ENCODE measurements at regions not wholly inside any gene's neighbourhood (a gene's known extent, or its start where the extent isn't known, plus 50 kb on each side); places are given as distances from the start of the nearest gene placed in this dataset.
"Not testable (repeated sequence)": the region's sequence is repeated elsewhere in the genome, so short reads cannot be mapped to it uniquely, and the experiment has no call there.

DNA sequence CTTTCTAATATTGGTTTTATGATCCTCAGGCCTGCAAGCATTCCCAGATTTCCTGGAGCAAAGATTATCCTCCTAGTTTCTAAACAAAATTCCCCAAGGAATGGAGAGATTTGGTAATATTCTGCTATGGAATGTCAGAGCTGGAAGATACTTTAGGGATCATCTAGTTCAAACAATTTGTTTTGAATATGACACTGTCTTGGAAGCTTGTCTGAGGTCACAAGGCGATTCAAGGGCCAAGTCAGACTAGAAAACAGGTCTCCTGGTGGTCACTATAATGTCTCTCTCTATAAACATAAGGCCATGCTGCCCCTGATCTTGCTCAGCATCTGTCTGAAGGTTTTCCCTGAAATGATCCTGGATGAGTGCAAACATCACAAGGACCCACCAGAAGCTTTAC lies 143.4 kb upstream of the BCL6 start:
- no peak overlapping the region for H3K27ac ChIP-seq
- DNase-seq (ENCODE audit: low spot score) (no peak), ATAC-seq (ENCODE audit: insufficient number of reproducible peaks, low FRiP score, low read depth) (no peak)
- H3K36me3 ChIP-seq = no peaks in the 10 kb centered on the region
- no peaks in the 10 kb centered on the region for H3K4me1 ChIP-seq (ENCODE audit: control insufficient read depth in 1 of 2, low read depth in 2 of 2)
- H3K4me3 ChIP-seq = no peak overlapping the region
- H3K9me3 ChIP-seq = no peaks in the 10 kb centered on the region
- TF ChIP-seq, protein P1, sequence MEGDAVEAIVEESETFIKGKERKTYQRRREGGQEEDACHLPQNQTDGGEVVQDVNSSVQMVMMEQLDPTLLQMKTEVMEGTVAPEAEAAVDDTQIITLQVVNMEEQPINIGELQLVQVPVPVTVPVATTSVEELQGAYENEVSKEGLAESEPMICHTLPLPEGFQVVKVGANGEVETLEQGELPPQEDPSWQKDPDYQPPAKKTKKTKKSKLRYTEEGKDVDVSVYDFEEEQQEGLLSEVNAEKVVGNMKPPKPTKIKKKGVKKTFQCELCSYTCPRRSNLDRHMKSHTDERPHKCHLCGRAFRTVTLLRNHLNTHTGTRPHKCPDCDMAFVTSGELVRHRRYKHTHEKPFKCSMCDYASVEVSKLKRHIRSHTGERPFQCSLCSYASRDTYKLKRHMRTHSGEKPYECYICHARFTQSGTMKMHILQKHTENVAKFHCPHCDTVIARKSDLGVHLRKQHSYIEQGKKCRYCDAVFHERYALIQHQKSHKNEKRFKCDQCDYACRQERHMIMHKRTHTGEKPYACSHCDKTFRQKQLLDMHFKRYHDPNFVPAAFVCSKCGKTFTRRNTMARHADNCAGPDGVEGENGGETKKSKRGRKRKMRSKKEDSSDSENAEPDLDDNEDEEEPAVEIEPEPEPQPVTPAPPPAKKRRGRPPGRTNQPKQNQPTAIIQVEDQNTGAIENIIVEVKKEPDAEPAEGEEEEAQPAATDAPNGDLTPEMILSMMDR (IDR thresholded peaks at IDR 0.05) = no peak
- H3K27me3 ChIP-seq (replicated peaks; ENCODE audit: insufficient read depth) = no peaks in the 10 kb centered on the region

DNA sequence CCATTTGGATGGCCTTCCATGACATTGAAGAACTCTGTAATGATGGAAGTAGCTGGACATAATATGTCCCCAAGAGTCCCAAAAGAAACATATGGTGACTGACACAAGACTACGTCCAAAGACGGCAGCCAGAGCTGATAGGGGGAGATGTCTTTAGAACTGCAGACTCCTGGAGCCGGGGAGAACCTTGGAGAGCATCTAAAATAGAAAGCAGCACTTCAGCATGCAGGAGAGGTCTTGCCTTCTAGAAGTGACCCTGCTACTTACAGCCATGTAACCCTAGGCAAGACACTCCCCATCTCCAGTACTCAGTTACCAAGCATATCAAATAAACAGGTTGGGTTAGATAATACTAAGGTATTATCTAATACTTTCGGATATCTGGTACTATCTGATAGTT lies 143.8 kb upstream of the BCL6 start:
- no peak overlapping the region for H3K27ac ChIP-seq
- DNase-seq (ENCODE audit: low spot score) (no peak), ATAC-seq (ENCODE audit: insufficient number of reproducible peaks, low FRiP score, low read depth) (no peak)
- no peaks in the 10 kb centered on the region for H3K9me3 ChIP-seq
- no peaks in the 10 kb centered on the region for H3K27me3 ChIP-seq (replicated peaks; ENCODE audit: insufficient read depth)
- H3K4me1 ChIP-seq (ENCODE audit: control insufficient read depth in 1 of 2, low read depth in 2 of 2) = no peaks in the 10 kb centered on the region
- no peaks in the 10 kb centered on the region for H3K36me3 ChIP-seq
- TF ChIP-seq, protein P1 (IDR thresholded peaks at IDR 0.05) = no peak
- H3K4me3 ChIP-seq = no peak overlapping the region

- Histone ChIP-seq H3K36me3 (no peaks in the 10 kb centered on the region), H3K9me3 (no peaks in the 10 kb centered on the region), H3K4me3 (no peak overlapping the region), H3K27ac (no peak overlapping the region), H3K27me3 (replicated peaks; ENCODE audit: insufficient read depth) (no peaks in the 10 kb centered on the region), H3K4me1 (ENCODE audit: control insufficient read depth in 1 of 2, low read depth in 2 of 2) (no peaks in the 10 kb centered on the region)
- TF ChIP-seq, protein P1 (IDR thresholded peaks at IDR 0.05) = no peak
- DNase-seq (ENCODE audit: low spot score) (no peak), ATAC-seq (ENCODE audit: insufficient number of reproducible peaks, low FRiP score, low read depth) (no peak)
Observed at GRCh38 chr3:187889601-187890404, 144.5 kb upstream of the BCL6 start.

DNA sequence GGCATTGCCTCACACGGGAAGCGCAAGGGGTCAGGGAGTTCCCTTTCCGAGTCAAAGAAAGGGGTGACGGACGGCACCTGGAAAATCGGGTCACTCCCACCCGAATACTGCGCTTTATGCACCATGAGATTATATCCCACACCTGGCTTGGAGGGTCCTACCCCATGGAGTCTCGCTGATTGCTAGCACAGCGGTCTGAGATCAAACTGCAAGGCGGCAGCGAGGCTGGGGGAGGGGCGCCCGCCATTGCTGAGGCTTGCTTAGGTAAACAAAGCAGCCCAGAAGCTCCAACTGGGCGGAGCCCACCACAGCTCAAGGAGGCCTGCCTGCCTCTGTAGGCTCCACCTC lies 145.1 kb upstream of the BCL6 start:
- not testable (repeated sequence) for H3K9me3 ChIP-seq; H3K4me3 ChIP-seq; H3K27ac ChIP-seq; H3K36me3 ChIP-seq; H3K4me1 ChIP-seq (ENCODE audit: control insufficient read depth in 1 of 2, low read depth in 2 of 2); H3K27me3 ChIP-seq (replicated peaks; ENCODE audit: insufficient read depth); DNase-seq (ENCODE audit: low spot score); ATAC-seq (ENCODE audit: insufficient number of reproducible peaks, low FRiP score, low read depth)

DNA sequence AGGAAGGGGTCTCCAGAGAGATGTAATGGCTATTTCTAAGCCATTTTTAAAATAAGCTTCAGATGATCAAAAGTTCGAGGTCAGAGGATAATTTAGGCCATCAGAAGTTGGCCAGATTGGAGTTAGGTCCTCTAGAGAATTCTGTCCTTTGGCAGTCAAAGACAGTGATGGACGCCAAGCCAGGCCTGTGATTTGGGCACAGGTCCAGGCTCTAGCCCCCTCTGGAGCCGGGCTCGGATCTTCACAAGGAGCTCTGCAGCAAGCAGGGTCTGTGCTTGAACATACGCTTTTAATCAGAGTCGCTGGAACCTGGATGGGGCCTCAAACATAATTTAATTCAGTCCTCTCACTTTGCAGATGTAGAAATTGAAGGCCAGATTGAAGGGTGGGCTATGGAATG lies 151.4 kb upstream of the BCL6 start:
- TF ChIP-seq, protein P1 (IDR thresholded peaks at IDR 0.05) = no peak
- DNase-seq (ENCODE audit: low spot score) (no peak), ATAC-seq (ENCODE audit: insufficient number of reproducible peaks, low FRiP score, low read depth) (no peak)
- H3K4me1 ChIP-seq (ENCODE audit: control insufficient read depth in 1 of 2, low read depth in 2 of 2) = no peaks in the 10 kb centered on the region
- H3K9me3 ChIP-seq = no peaks in the 10 kb centered on the region
- H3K27ac ChIP-seq = no peak overlapping the region
- H3K36me3 ChIP-seq = no peaks in the 10 kb centered on the region
- no peak overlapping the region for H3K4me3 ChIP-seq
- H3K27me3 ChIP-seq (replicated peaks; ENCODE audit: insufficient read depth) = no peaks in the 10 kb centered on the region

DNA sequence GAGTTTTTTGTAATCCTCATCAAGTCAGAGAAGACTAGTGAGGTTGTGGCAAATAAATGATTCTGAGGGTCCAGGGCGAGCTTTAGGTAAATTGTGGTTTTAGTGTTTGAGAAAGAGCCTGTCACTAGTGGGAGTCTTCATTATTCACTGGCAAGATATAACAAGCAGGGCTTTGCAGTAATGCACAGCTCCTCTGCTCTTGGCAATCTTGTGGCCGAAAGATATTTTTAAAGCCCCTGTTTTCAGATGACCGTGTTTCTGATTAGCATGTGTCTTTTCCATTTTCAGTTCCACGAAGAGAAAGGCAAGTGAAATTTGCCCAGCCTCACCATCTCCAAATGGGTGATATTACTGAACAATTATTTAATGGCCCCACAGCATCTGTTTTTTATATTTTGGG lies 154.0 kb upstream of the BCL6 start:
- H3K36me3 ChIP-seq = no peaks in the 10 kb centered on the region

More for the DNA sequence above, 154.0 kb upstream of the BCL6 start:
- ATAC-seq (ENCODE audit: insufficient number of reproducible peaks, low FRiP score, low read depth) (no peak), DNase-seq (ENCODE audit: low spot score) (no peak)
- no peak overlapping the region for H3K4me3 ChIP-seq
- H3K4me1 ChIP-seq (ENCODE audit: control insufficient read depth in 1 of 2, low read depth in 2 of 2) = no peaks in the 10 kb centered on the region
- H3K27ac ChIP-seq = no peak overlapping the region
- TF ChIP-seq, protein P1 (IDR thresholded peaks at IDR 0.05) = no peak
- H3K9me3 ChIP-seq = no peaks in the 10 kb centered on the region
- no peaks in the 10 kb centered on the region for H3K27me3 ChIP-seq (replicated peaks; ENCODE audit: insufficient read depth)
